ENCODE measurements at regions not wholly inside any gene's neighbourhood (a gene's known extent, or its start where the extent isn't known, plus 50 kb on each side); places are given as distances from the start of the nearest gene placed in this dataset.

GRCh38 chr15:69658411-69658945, 205.9 kb downstream of the RPLP1 start:
- H3K27me3 ChIP-seq (ENCODE audit: control insufficient read depth, insufficient read depth, low read length), result no peaks in the 10 kb centered on the region
- H3K79me2 ChIP-seq, result no peaks in the 10 kb centered on the region
- no peaks in the 10 kb centered on the region for H3K9me3 ChIP-seq (ENCODE audit: control insufficient read depth, low read length)
- no peak overlapping the region for H3K27ac ChIP-seq
- no peak overlapping the region for H3K4me3 ChIP-seq (ENCODE audit: low read depth, low read length)
- no peak for TF ChIP-seq CTCF (IDR thresholded peaks at IDR 0.05)
- no peaks in the 10 kb centered on the region for H3K36me3 ChIP-seq (ENCODE audit: control insufficient read depth, insufficient read depth, low read length)
- H3K4me2 ChIP-seq (ENCODE audit: low read length), result no peak overlapping the region
- H3K9ac ChIP-seq, result no peak overlapping the region
- H2AFZ ChIP-seq, result no peak overlapping the region
- no peaks in the 10 kb centered on the region for H3K4me1 ChIP-seq

- Histone ChIP-seq H3K4me2 (ENCODE audit: low read length) (no peak overlapping the region), H3K4me3 (ENCODE audit: low read depth, low read length) (no peak overlapping the region), H3K79me2 (no peaks in the 10 kb centered on the region), H2AFZ (no peak overlapping the region), H3K27me3 (ENCODE audit: control insufficient read depth, insufficient read depth, low read length) (no peaks in the 10 kb centered on the region), H3K9ac (no peak overlapping the region), H3K9me3 (ENCODE audit: control insufficient read depth, low read length) (no peaks in the 10 kb centered on the region), H3K27ac (no peak overlapping the region), H3K4me1 (no peaks in the 10 kb centered on the region), H3K36me3 (ENCODE audit: control insufficient read depth, insufficient read depth, low read length) (no peaks in the 10 kb centered on the region)
- no peak for TF ChIP-seq CTCF (IDR thresholded peaks at IDR 0.05)
Observed at GRCh38 chr15:69659454-69660050, 206.9 kb downstream of the RPLP1 start.

- no peaks in the 10 kb centered on the region for H3K79me2 ChIP-seq
- no peaks in the 10 kb centered on the region for H3K9me3 ChIP-seq (ENCODE audit: control insufficient read depth, low read length)
- H3K27ac ChIP-seq, result no peak overlapping the region
- H3K36me3 ChIP-seq (ENCODE audit: control insufficient read depth, insufficient read depth, low read length), result no peaks in the 10 kb centered on the region
- no peaks in the 10 kb centered on the region for H3K4me1 ChIP-seq
- H3K4me3 ChIP-seq (ENCODE audit: low read depth, low read length), result no peak overlapping the region
- TF ChIP-seq CTCF (IDR thresholded peaks at IDR 0.05), result no peak
- H3K27me3 ChIP-seq (ENCODE audit: control insufficient read depth, insufficient read depth, low read length), result no peaks in the 10 kb centered on the region
- H2AFZ ChIP-seq, result no peak overlapping the region
- H3K4me2 ChIP-seq (ENCODE audit: low read length), result no peak overlapping the region
- H3K9ac ChIP-seq, result no peak overlapping the region
Observed at GRCh38 chr15:69660114-69660513, 207.5 kb downstream of the RPLP1 start.

GRCh38 chr15:69660658-69661405, 208.2 kb downstream of the RPLP1 start:
- Histone ChIP-seq H3K36me3 (ENCODE audit: control insufficient read depth, insufficient read depth, low read length) (no peaks in the 10 kb centered on the region), H3K9me3 (ENCODE audit: control insufficient read depth, low read length) (no peaks in the 10 kb centered on the region), H2AFZ (no peak overlapping the region), H3K27ac (no peak overlapping the region), H3K27me3 (ENCODE audit: control insufficient read depth, insufficient read depth, low read length) (no peaks in the 10 kb centered on the region), H3K79me2 (no peaks in the 10 kb centered on the region), H3K4me3 (ENCODE audit: low read depth, low read length) (no peak overlapping the region), H3K4me2 (ENCODE audit: low read length) (no peak overlapping the region), H3K9ac (no peak overlapping the region), H3K4me1 (peaks cover 2% of the 10 kb centered on the region)
- TF ChIP-seq CTCF (IDR thresholded peaks at IDR 0.05), result no peak
